OCI-M1 (cell line): ENCODE measurements at regions not wholly inside any gene's neighbourhood (a gene's known extent, or its start where the extent isn't known, plus 50 kb on each side); places are given as distances from the start of the nearest gene placed in this dataset.
"Not testable (repeated sequence)": the region's sequence is repeated elsewhere in the genome, so short reads cannot be mapped to it uniquely, and the experiment has no call there.

ENCODE experiments used
- DNase-seq: peaks from one replicate; lab custom pipeline; 2025; lab: John Stamatoyannopoulos, UW

DNA sequence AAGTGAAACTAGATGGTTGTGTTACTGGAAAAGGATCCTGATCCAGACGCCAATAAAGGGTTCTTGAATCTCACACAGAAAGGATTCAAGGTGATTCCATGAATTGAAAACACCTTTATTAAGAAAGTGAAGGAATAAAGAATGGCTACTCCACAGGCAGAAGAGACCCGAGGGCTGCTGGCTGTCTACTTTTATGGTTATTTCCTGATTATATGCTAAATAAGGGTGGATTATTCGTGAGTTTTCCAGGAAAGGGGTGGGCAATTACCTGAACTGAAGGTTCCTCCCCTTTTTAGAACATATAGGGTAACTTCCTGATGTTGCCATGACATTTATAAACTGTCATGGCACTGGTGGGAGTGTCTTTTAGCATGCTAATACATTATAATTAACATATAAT lies 50.9 kb upstream of the WARS2 start:
- no peak for DNase-seq

- DNase-seq = no peak
These were observed 63.9 kb upstream of the WARS2 start for GRCh38 chr1:119204197-119204960.

DNA sequence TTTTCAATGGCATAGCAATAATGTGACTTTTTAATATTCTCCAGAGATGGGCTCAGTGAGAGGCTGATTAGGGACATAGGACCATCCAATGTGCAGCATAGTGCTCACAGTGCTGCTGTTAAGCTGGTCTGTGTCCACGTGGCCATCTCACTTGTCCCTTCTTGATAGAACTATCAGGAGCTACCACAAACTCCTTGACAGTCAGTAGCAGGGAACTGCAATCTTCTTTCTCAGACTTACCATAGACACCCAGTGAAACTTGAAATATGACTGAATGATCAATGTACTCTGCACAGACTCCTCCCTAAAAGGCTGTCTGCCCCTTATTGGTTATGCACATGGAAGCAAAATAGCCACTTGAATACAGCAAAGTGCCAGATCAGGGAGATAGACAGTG lies 64.5 kb upstream of the WARS2 start:
- DNase-seq = peak; percentile 20

- no peak for DNase-seq
These were observed 68.6 kb upstream of the WARS2 start for GRCh38 chr1:119209061-119209460.

DNA sequence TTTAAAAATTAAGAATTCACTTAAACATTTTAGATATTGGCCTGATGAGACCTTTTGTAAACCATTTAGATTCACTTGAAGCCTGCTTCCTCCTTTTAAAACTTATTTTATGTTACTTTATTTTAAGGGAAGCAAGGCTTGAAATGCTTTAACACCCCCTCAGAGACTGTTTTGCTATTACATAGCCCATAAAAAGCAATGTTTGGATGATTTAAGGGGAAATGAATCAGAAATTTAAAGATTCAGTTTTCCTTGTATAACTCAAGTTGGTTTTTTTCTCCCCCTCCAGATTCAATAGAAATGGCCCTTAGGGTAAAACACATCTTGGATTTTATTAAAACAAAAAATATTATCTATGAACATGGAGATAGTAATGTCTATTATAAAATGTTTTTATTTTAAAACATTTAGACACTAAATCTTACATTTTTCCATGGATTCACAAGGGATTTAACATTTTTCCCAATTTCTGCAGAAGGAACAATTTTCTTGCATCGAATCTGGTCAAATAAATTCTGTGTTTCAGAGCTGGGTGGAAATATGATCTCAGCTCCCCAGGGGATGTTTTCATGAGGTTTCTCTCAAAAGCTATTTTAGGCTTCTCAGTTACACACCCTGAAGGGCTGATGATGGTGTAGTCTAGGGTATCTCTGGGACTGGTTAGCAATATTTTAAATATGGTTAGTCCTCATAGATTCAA lies 69.3 kb upstream of the WARS2 start:
- no peak for DNase-seq

GRCh38 chr1:119210296-119210649 lies 69.8 kb upstream of the WARS2 start:
- DNase-seq = no peak

DNA sequence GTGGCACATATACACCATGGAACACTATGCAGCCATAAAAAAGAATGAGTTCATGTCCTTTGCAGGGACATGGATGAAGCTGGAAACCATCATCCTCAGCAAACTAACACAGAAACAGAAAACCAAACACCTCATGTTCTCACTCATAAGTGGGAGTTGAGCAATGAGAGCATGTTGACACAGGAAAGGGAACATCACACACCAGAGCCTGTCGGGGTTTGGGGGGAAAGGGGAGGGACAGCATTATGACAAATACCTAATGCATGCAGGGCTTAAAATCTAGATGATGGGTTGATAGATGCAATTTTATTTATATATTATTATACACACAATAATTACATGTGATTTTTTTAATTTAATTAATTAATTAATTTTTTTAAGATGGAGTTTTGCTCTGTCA lies 72.8 kb upstream of the WARS2 start:
- DNase-seq = not testable (repeated sequence)

DNA sequence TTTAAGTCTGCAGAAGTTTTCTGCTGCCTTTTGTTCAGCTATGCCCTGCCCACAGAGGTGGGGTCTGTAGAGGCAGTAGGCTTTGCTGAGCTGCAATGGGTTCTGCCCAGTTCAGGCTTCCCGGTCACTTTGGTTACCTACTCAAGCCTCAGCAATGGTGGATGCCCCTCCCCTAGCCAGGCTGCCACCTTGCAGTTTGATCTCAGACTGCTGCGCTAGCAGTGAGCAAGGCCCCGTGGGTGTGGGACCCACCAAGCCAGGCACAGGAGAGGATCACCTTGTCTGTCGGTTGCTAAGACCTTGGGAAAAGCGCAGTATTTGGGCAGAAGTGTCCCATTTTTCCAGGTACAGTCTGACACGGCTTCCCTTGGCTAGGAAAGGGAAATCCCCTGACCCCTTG lies 74.5 kb upstream of the WARS2 start:
- DNase-seq = not testable (repeated sequence)

GRCh38 chr1:119217309-119217828 lies 76.9 kb upstream of the WARS2 start:
- no peak for DNase-seq

DNA sequence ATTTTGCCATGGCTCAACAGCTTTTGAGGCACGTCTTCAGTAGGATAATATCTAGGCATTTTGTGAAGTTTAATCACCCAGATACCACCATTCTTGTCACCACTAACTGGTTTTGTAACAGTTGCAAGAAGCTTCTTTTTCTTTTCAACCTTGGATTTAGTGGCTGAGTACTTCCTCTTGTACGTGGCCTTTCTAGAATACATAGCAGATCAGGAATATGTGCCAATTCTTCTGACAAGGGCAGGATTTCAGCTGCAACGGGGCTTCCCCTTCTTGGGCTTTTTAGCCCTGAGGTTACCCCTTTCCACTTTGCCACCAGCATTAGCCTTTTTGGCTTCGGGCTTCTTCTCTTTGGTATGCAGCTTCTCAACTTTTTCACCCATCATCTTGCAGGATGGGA lies 79.3 kb upstream of the WARS2 start:
- no peak for DNase-seq

GRCh38 chr1:119220991-119221390 lies 80.5 kb upstream of the WARS2 start:
- no peak for DNase-seq

DNA sequence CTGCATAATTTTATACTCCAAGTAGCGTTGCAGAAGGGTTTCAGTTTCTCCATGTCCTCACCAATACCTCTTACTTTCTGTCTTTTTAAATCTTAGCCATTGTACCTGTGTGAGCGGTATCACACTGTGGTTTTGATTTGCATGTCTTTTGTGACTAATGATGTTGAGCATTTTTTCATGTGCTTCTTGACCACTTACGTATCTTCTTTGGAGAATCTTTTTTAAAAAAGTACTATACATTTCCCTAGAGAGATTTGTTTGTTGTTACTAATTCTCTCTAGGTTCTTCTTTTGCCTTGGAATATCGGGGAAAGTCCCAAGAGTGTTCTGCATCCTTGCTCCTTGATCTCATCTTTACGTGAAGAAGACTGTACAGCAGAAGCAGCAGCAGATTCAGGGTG lies 81.8 kb upstream of the WARS2 start:
- DNase-seq = no peak

DNA sequence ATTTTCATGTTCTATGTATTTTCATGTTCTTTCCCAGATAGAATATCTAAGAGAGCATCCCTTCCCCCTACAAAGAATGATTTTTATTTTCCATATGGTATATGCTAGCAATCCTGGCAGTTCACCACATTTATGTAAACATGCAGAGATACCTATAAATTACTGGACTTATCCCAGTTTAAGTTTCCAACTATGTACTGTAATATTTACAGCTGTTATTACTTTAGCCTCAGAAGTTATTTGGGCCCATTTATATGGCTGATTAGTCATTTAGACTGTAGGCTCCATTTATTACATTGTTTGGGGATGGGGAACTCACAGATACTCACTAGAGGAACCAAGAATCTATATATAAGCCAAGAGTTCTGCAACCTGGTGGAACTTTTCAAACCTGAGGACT lies 84.8 kb upstream of the WARS2 start:
- DNase-seq = no peak

- no peak for DNase-seq
These were observed 85.4 kb upstream of the WARS2 start for GRCh38 chr1:119225831-119226230.

DNA sequence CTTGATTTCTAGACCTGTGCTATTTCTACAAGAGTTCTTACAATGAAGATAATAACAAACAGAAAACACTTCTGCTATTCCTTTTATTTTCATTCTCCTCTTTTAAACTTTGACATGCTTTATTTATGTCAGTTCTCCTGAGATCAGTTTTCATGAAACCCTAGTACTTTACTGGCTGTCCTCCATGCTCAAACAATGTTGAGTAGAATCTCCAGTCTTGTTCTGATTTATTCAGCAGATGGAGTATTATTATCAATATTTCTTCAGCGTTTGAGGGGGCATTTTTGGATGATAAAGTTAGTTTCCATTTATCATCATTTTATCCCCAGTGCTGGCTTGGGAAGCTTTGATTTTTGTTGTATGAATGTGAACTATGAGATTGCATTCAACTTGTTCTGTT lies 85.9 kb upstream of the WARS2 start:
- no peak for DNase-seq

DNA sequence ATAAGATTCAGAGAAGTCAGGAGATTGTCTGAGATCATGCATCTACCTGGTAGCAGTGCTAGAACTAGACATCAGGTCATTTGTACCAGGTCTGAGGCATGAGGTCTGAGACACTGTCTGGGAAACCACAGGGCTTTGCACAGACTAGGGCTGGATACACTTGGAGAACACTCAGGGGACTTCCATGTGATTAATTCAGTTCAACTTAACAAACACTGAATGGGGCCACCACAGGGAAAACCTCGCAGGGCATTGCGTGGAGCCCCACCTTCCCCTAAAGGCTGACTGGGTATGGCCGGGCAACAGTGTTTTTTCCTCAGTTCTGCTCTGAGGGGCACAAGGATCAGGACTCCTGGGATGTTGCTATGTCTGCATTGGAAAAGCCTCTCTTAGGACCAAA lies 86.5 kb upstream of the WARS2 start:
- no peak for DNase-seq

- peak; percentile 33 for DNase-seq
These were observed 87.0 kb upstream of the WARS2 start for GRCh38 chr1:119227456-119227855.

- DNase-seq = no peak
These were observed 88.1 kb upstream of the WARS2 start for GRCh38 chr1:119228335-119229080.

- DNase-seq = no peak
These were observed 94.7 kb upstream of the WARS2 start for GRCh38 chr1:119235120-119235519.

- no peak for DNase-seq
These were observed 105.4 kb upstream of the WARS2 start for GRCh38 chr1:119245881-119246280.

DNA sequence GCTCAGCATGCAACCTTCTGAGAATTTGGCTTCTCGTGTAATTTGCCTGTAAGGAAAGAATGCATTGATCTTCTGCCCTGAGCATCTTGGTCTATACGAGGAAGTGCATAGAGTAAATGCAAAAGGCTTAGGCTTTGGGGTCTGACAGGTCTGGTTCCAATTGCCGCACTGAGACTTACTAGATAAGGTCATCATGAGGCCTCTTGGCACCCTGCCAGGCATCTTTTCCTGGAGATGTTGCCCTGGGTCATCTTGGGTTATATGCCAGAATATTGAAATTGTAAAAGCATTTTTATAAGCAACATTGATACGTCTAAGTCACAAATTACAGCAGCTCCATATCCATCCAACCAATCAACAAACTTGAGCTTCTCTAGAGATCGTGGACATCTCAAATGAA lies 108.8 kb upstream of the WARS2 start:
- DNase-seq = no peak

- DNase-seq = no peak
These were observed 109.8 kb upstream of the WARS2 start for GRCh38 chr1:119250299-119250698.

DNA sequence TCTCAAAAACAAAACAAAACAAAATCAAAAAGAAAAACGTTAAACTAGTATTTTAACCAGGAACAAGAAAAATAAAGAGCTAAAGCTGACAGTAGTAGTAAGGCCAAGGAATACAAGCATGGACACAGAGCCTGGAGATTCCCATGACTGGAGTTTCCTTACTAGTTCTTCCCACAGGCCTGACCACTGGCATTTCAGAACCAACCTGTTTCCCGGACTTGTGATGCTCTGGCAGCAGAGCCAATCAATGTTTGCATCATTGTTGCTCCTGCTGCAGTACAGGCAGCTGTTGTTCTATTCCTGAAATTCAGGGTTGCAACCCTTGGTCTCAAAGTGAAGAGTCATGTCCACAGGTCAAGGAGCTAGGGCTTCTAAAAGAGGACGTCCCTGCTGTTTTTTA lies 111.3 kb upstream of the WARS2 start:
- no peak for DNase-seq
